Panc1 (cell line): ENCODE measurements at regions not wholly inside any gene's neighbourhood (a gene's known extent, or its start where the extent isn't known, plus 50 kb on each side); places are given as distances from the start of the nearest gene placed in this dataset.

Source experiments
- CTCF ChIP-seq: fragments of 450-650 bp; IDR thresholded peaks from 2 replicates; pipeline ENCODE4 v1.5.1; 2017; ENCODE audit warnings: mild to moderate bottlenecking
- POLR2AphosphoS5 ChIP-seq: IDR thresholded peaks from 2 replicates; pipeline ENCODE4 v1.6.1; 2012; ENCODE audit warnings: mild to moderate bottlenecking, low read depth, low read length, moderate library complexity

GRCh38 chr18:51610481-51610880, 413.0 kb upstream of the MEX3C start:
- no peak for TF ChIP-seq CTCF
- no peak for TF ChIP-seq POLR2AphosphoS5
